Nucleus accumbens (tissue), 56 donors: ENCODE measurements at regions not wholly inside any gene's neighbourhood (a gene's known extent, or its start where the extent isn't known, plus 50 kb on each side); places are given as distances from the start of the nearest gene placed in this dataset.
A peak's percentile ranks its signal among the peaks of the same experiment; 100 is the strongest.
"Not testable (repeated sequence)": the region's sequence is repeated elsewhere in the genome, so short reads cannot be mapped to it uniquely, and the experiment has no call there.

ENCODE experiments used
- DNase-seq, 56 donors: peaks; one replicate each; lab custom pipeline; 2025; lab: John Stamatoyannopoulos, UW

- DNase-seq, result not testable (repeated sequence)
Measured at GRCh38 chr1:146381196-146381595, 152.4 kb upstream of the NOTCH2NLA start.

- DNase-seq, result peak in 49 of 56 donors; percentile 23 to 89 (median 71)
Measured at GRCh38 chr1:146376708-146377496, 148.1 kb upstream of the NOTCH2NLA start.

DNA sequence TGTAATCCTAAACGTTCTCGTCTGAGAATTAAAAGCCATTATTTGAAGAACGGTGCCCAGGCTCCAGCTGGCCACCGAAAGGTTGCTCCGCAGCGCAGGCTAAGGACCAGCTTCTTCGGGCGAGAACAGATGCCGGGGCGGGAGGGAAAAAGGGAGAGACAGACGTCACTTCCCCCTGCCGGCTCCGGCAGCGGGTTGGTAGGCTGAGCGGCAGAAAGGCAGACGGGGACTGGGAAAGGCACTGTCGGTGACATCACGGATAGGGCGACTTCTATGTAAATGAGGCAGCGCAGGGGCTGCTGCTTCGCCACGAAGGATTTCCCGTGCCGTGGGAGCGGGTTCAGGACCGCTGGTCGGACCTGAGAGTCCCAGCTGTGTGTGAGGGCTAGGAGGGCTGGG is 147.5 kb upstream of the NOTCH2NLA start:
- peak in 54 of 56 donors; percentile 21 to 96 (median 84) for DNase-seq

- not testable (repeated sequence) for DNase-seq
Measured at GRCh38 chr1:146375108-146375507, 146.3 kb upstream of the NOTCH2NLA start.

GRCh38 chr1:146369940-146370339 is 141.1 kb upstream of the NOTCH2NLA start:
- peak in 34 of 56 donors; percentile 3 to 78 (median 19) for DNase-seq

DNA sequence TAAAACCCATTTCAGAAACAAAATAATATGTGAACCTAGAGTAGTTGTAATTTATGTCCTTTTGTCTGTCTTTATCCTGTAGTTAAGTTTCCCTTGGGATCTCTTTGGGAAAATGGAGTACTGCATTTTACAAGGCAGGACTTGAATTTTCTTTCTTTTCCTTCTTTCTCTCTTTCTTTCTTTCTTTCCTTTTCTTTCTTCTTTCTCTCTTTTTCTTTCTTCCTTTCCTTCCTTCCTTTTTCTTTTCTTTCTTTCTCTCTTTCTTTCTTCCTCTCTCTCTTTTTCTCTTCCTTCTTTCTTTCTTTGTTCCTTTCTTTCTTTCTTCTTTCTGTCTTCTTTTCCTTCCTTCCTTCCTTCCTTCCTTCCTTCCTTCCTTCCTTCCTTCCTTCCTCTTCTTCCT is 126.6 kb upstream of the NOTCH2NLA start:
- DNase-seq, result not testable (repeated sequence)

- not testable (repeated sequence) for DNase-seq
Measured at GRCh38 chr1:146326863-146327262, 98.0 kb upstream of the NOTCH2NLA start.

GRCh38 chr1:146324463-146324862 is 95.6 kb upstream of the NOTCH2NLA start:
- not testable (repeated sequence) for DNase-seq

- not testable (repeated sequence) for DNase-seq
Measured at GRCh38 chr1:146323302-146323701, 94.5 kb upstream of the NOTCH2NLA start.

GRCh38 chr1:146322893-146323292 is 94.1 kb upstream of the NOTCH2NLA start:
- DNase-seq, result not testable (repeated sequence)

- DNase-seq, result not testable (repeated sequence)
Measured at GRCh38 chr1:146318715-146319114, 89.9 kb upstream of the NOTCH2NLA start.

GRCh38 chr1:146317785-146318184 is 89.0 kb upstream of the NOTCH2NLA start:
- DNase-seq, result not testable (repeated sequence)

DNA sequence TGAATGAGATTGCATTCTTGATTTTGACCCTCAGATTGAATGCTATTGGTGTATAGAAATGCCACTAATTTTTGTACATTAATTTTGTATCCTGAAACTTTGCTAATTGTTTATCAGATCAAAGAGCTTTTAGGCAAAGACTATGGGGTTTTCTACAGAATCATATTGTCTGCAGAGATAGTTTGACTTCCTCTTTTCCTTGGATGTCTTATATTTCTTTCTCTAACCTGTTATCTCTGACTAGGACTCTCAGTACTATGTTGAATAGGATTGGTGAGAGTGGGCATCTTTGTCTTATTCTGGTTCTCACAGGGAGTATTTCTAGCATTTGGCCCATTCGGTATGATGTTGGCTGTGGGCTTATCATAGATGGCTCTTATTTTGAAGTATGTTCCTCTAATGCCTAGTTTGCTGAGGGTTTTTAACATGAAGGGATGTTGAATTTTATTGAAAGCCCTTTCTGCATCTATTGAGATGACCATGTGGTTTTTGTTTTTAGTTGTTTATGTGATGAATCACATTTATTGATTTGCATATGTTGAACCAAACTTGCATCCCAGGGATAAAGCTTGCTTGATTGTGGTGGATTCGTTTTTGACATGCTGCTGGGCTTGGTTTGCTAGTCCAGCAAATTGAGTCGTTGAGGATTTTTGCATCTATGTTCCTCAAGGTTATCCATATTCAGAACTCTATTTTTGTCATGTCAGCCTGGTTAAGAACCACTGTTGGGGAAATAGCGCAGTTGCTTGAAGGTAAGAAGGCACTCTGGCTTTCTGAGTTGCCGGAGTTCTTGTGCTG is 85.8 kb upstream of the NOTCH2NLA start:
- not testable (repeated sequence) for DNase-seq

- not testable (repeated sequence) for DNase-seq
Measured at GRCh38 chr1:146310579-146310978, 81.8 kb upstream of the NOTCH2NLA start.

DNA sequence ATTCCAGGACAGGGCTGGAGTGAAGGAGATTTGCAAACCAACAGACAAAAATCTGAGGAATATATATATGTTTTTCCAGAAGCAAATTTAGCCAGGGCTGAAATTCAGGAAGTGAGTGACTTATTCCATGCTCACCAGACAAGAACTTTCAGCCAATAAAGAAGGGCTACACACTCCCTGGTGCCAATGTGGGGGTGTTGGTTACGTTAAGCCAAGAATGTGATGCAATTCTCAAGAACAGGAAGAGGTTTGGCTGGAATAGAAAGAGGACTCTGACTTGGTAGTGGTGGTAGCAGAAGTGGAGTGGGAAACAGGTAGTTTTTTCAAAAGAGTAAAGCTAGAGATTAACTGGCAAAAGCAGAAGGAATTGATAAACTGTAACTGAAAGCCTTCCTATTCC is 80.6 kb upstream of the NOTCH2NLA start:
- DNase-seq, result not testable (repeated sequence)

DNA sequence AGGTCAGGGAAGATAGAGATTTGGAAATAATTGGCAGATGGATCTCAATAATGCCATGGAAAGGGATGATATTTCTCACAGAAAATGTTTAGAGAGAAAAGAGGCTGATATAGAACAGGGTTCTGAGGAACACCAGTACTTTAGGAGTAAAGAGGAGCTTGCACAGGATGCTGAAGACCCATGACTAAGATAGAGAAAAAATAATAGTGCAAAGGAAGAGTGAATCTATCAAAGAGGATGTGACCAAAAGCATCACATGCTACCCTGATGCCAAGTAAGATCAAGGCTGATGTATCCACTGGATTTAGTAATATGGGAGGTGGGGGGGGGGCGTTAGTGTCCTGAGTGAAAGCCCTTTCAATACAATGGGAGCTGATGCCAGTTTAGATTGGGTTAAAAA is 80.1 kb upstream of the NOTCH2NLA start:
- not testable (repeated sequence) for DNase-seq

- not testable (repeated sequence) for DNase-seq
Measured at GRCh38 chr1:146308152-146308551, 79.3 kb upstream of the NOTCH2NLA start.

- DNase-seq, result not testable (repeated sequence)
Measured at GRCh38 chr1:146307632-146308031, 78.8 kb upstream of the NOTCH2NLA start.

DNA sequence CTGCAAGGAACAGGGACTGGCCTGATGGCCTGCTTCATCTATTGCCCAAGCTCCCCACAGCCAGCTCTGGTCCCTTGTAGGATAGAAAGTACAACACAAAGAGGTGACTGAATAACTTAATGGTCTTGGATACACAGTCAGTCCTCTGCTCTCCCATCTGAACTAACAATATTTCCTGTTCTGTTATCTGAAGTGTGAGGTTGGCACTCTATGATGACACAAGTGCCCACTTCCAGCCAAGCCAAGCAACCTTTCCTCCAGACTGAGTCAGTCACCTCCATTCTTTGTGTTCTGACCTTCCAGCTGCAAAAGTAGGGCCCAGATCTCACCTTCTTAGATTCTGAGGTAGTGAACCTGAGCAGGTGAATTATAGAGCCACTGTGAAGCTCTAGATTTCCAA is 77.8 kb upstream of the NOTCH2NLA start:
- DNase-seq, result not testable (repeated sequence)

GRCh38 chr1:146305442-146305841 is 76.6 kb upstream of the NOTCH2NLA start:
- not testable (repeated sequence) for DNase-seq

DNA sequence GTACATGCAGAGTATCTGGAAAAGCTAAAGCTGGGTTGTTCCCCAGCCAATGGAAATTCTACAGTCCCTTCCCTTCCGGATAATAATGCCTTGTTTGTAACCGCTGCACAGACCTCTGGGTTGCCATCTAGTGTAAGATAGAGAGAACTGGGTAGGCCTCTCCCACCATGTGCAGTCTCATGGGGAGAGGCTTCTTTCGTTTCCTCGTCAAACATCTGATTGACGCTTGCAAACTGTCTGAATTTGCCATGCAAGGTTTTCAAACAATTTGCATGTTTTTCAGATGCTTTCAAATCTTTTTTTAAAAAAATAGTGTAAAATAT is 69.7 kb upstream of the NOTCH2NLA start:
- DNase-seq, result not testable (repeated sequence)
